Prostate gland (tissue), 2 donors: ENCODE measurements at regions not wholly inside any gene's neighbourhood (a gene's known extent, or its start where the extent isn't known, plus 50 kb on each side); places are given as distances from the start of the nearest gene placed in this dataset.
"Not testable (repeated sequence)": the region's sequence is repeated elsewhere in the genome, so short reads cannot be mapped to it uniquely, and the experiment has no call there.

Experiments
- DNase-seq: peaks from one replicate; pipeline ENCODE4 v3.0.0-alpha.2; 2019; ENCODE audit warnings: low spot score
- H3K27ac ChIP-seq, 2 donors: fragments of 200-600 bp; sonication (generic); 2 replicates each; pipeline ENCODE4 v1.5.1; 2017 to 2019
- H3K27me3 ChIP-seq: fragments of 200-600 bp; sonication (generic); replicated peaks from 2 replicates; pipeline ENCODE4 v1.5.1; 2019; ENCODE audit not compliant: insufficient read depth
- H3K36me3 ChIP-seq, 2 donors: fragments of 200-600 bp; sonication (generic); 1 replicate in 1 of 2; 2 replicates in 1 of 2; pipeline versions ENCODE4 v1.5.1 to v1.8.1; 2017 to 2019
- H3K4me1 ChIP-seq: fragments of 200-600 bp; sonication (generic); replicated peaks from 2 replicates; pipeline ENCODE4 v1.5.1; 2019
- H3K4me3 ChIP-seq, 2 donors: fragments of 200-600 bp; sonication (generic); 2 replicates each; pipeline ENCODE4 v1.5.1; 2017 to 2019
- H3K9me3 ChIP-seq: fragments of 200-600 bp; sonication (generic); 2 replicates; pipeline ENCODE4 v1.5.1; 2017
- CTCF ChIP-seq, 4 experiments: fragments of 200-600 bp in 2 of 4; fragments of 450-650 bp in 2 of 4; sonication (generic) in 2 of 4; IDR thresholded peaks; 1 replicate in 3 of 4; 2 replicates in 1 of 4; pipeline ENCODE4 v1.5.1; 2016 to 2019; ENCODE audit warnings: antibody characterized with exemption in 4 of 4, mild to moderate bottlenecking in 2 of 4, moderate library complexity in 2 of 4
- POLR2A ChIP-seq: fragments of 450-650 bp; IDR thresholded peaks from one replicate; pipeline ENCODE4 v1.6.1; 2016; ENCODE audit warnings: antibody characterized with exemption, mild to moderate bottlenecking
- POLR2AphosphoS5 ChIP-seq: sonication (generic); formaldehyde crosslinking; IDR thresholded peaks from one replicate; pipeline ENCODE4 v1.6.1; 2017; ENCODE audit warnings: antibody characterized with exemption
- WGBS: methylation state at CpG from one replicate; pipeline ENCODE4 v1.1.5; 2018; 5-methylcytosine and 5-hydroxymethylcytosine counted together
- intact Hi-C: fragments of 100-400 bp; cut with DNase I; formaldehyde crosslinking; loops from one replicate; pipeline ENCODE4 v1.14.2; 2022

- H3K27me3 ChIP-seq, DNase-seq, H3K36me3 ChIP-seq, intact Hi-C loops, H3K4me1 ChIP-seq, H3K4me3 ChIP-seq, H3K27ac ChIP-seq, H3K9me3 ChIP-seq: not testable (repeated sequence)
- WGBS = 88% methylated on average over 1 of the region's 1 CpG
Observed at GRCh38 chr21:32823296-32823695, 51.7 kb upstream of the PAXBP1 start.

GRCh38 chr21:32824950-32825349, 53.4 kb upstream of the PAXBP1 start:
- H3K4me1 ChIP-seq = no peaks in the 10 kb centered on the region
- intact Hi-C loops = loop anchor here (5.0 kb wide), 1 partner anchor 168 kb away; no protein-coding TSS in a partner anchor
- DNase-seq = no peak
- TF ChIP-seq POLR2AphosphoS5 = no peak
- TF ChIP-seq POLR2A = no peak
- no peak for TF ChIP-seq CTCF (IDR thresholded peaks at IDR 0.05)
- no peak overlapping the region for H3K4me3 ChIP-seq
- no peaks in the 10 kb centered on the region for H3K36me3 ChIP-seq
- no peaks in the 10 kb centered on the region for H3K9me3 ChIP-seq
- 95% methylated on average over 1 of the region's 1 CpG for WGBS
- no peak overlapping the region for H3K27ac ChIP-seq
- H3K27me3 ChIP-seq = no peaks in the 10 kb centered on the region

- Histone ChIP-seq H3K27me3 (no peaks in the 10 kb centered on the region), H3K27ac (no peak overlapping the region), H3K36me3 (no peaks in the 10 kb centered on the region), H3K4me1 (no peaks in the 10 kb centered on the region), H3K4me3 (no peak overlapping the region), H3K9me3 (no peaks in the 10 kb centered on the region)
- peak; percentile 21 for DNase-seq
- intact Hi-C loops = loop anchor here (2.0 to 5.0 kb wide), 2 partner anchors 44 to 169 kb away; no protein-coding TSS in a partner anchor
- TF ChIP-seq POLR2A (no peak), POLR2AphosphoS5 (no peak), CTCF (IDR thresholded peaks at IDR 0.05) (peak in 3 of 4 experiments; percentile 45 to 57 (median 55))
- 60% methylated on average over 9 of the region's 9 CpGs for WGBS
Observed at GRCh38 chr21:32826329-32827167, 55.0 kb upstream of the PAXBP1 start.

GRCh38 chr21:32828908-32829307, 57.4 kb upstream of the PAXBP1 start:
- WGBS = 82% methylated on average over 4 of the region's 4 CpGs
- no peaks in the 10 kb centered on the region for H3K27me3 ChIP-seq

GRCh38 chr21:32829504-32829903, 57.9 kb upstream of the PAXBP1 start:
- Histone ChIP-seq H3K27me3 (no peaks in the 10 kb centered on the region), H3K36me3 (no peaks in the 10 kb centered on the region), H3K4me1 (no peaks in the 10 kb centered on the region), H3K27ac (no peak overlapping the region), H3K9me3 (no peaks in the 10 kb centered on the region), H3K4me3 (no peak overlapping the region)
- intact Hi-C loops = loop anchor here (5.0 kb wide), 1 partner anchor 172 kb away; no protein-coding TSS in a partner anchor
- TF ChIP-seq POLR2A = no peak
- no peak for DNase-seq
- 94% methylated on average over 2 of the region's 2 CpGs for WGBS

More at GRCh38 chr21:32828908-32829307, 57.4 kb upstream of the PAXBP1 start:
- intact Hi-C loops = loop anchor here (5.0 kb wide), 1 partner anchor 172 kb away; no protein-coding TSS in a partner anchor
- Histone ChIP-seq H3K4me3 (no peak overlapping the region), H3K36me3 (no peaks in the 10 kb centered on the region), H3K4me1 (no peaks in the 10 kb centered on the region), H3K9me3 (no peaks in the 10 kb centered on the region), H3K27ac (no peak overlapping the region)
- DNase-seq = no peak
- TF ChIP-seq CTCF (IDR thresholded peaks at IDR 0.05) = no peak
- TF ChIP-seq POLR2AphosphoS5 = no peak
- TF ChIP-seq POLR2A = no peak

- H3K9me3 ChIP-seq, H3K36me3 ChIP-seq, H3K27ac ChIP-seq, H3K4me3 ChIP-seq, H3K4me1 ChIP-seq, DNase-seq, H3K27me3 ChIP-seq: not testable (repeated sequence)
- WGBS = 94% methylated on average over 10 of the region's 10 CpGs
- intact Hi-C loops = loop anchor here (5.0 kb wide), 2 partner anchors 366 to 616 kb away; no protein-coding TSS in a partner anchor
Observed at GRCh38 chr21:32831779-32832178, 60.2 kb upstream of the PAXBP1 start.
